Central memory CD8-positive, alpha-beta T cell (primary cell): ENCODE measurements at regions not wholly inside any gene's neighbourhood (a gene's known extent, or its start where the extent isn't known, plus 50 kb on each side); places are given as distances from the start of the nearest gene placed in this dataset.
"Not testable (repeated sequence)": the region's sequence is repeated elsewhere in the genome, so short reads cannot be mapped to it uniquely, and the experiment has no call there.

ENCODE experiments used
- ATAC-seq: fragments of 150-1000 bp; cut with Tn5 transposase; replicated peaks from 2 replicates; pipeline ENCODE4 v1.10.0; 2022; ENCODE audit warnings: mild to moderate bottlenecking, moderate FRiP score, moderate number of reproducible peaks; ENCODE audit not compliant: poor library complexity, severe bottlenecking; ENCODE audit errors: extremely low read depth
- DNase-seq, 2 donors: peaks; one replicate each; pipeline ENCODE4 v3.0.0; 2021; ENCODE audit warnings: low spot score in 2 of 2
- H3K27ac Mint-ChIP-seq: one replicate; pipeline ENCODE4 v1.8.0; 2022; ENCODE audit warnings: low read depth, mild to moderate bottlenecking, moderate library complexity, mixed read lengths
- H3K27me3 Mint-ChIP-seq: one replicate; pipeline ENCODE4 v1.8.0; 2022; ENCODE audit warnings: mixed read lengths
- H3K36me3 Mint-ChIP-seq: one replicate; pipeline ENCODE4 v1.8.0; 2022; ENCODE audit warnings: mild to moderate bottlenecking, moderate library complexity, mixed read lengths; ENCODE audit not compliant: insufficient read depth
- H3K4me1 Mint-ChIP-seq: one replicate; pipeline ENCODE4 v1.8.0; 2022; ENCODE audit warnings: mixed read lengths
- H3K4me3 Mint-ChIP-seq: one replicate; pipeline ENCODE4 v1.8.0; 2022; ENCODE audit warnings: mild to moderate bottlenecking, moderate library complexity, mixed read lengths
- H3K9me3 Mint-ChIP-seq: one replicate; pipeline ENCODE4 v1.8.0; 2022; ENCODE audit warnings: mixed read lengths

DNA sequence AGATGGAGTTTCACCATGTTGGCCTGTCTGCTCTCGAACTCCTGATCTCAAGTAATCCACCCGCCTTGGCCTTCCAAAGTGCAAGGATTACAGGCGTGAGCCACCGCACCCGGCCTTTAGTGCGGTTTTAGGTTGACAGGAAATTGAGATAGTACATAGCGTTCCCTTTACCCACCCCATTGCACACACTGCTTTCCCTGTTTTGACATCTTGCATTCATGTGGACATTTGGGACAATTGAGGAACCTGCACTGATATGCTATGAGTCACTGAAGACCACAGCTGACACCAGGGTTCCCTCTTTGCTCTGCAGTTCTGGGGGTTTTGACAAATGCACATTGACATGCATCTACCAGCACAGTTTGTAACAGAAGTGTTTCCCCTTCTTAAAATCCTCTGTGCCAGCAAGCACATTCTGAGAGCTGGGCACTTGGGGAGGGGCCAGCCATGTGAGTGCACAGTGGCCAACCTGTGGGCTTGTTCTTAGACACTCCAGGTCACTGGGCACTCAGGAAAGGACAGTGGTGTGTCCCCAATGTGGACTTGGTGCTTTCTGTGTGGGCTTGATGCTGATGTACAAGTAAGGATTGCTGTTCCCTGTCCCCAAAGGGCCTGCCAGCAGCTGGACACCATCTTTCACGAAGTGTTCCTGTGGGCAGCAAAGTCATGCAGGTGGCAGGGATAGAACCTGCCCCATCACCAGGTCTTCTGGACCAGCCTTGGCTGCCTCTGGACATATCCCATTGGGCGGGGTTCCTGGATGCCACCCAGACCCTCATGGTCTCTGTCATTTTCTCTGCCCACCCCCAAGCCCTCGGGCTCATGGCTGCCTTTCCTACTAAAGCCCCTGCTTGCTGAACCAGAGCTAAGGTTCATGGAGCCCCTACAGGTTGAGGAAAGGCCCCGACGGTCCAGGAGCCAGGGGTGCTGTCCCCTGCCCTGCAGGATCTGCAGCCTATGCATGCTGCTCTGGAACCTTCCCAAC is 579.8 kb downstream of the GLRX3 start:
- no peak for ATAC-seq
- DNase-seq, result no peak
- H3K36me3 Mint-ChIP-seq, result no peaks in the 10 kb centered on the region
- H3K27ac Mint-ChIP-seq, result no peak overlapping the region
- no peaks in the 10 kb centered on the region for H3K4me1 Mint-ChIP-seq
- no peak overlapping the region for H3K4me3 Mint-ChIP-seq
- peaks cover 9% of the 10 kb centered on the region for H3K9me3 Mint-ChIP-seq
- H3K27me3 Mint-ChIP-seq, result no peaks in the 10 kb centered on the region

DNA sequence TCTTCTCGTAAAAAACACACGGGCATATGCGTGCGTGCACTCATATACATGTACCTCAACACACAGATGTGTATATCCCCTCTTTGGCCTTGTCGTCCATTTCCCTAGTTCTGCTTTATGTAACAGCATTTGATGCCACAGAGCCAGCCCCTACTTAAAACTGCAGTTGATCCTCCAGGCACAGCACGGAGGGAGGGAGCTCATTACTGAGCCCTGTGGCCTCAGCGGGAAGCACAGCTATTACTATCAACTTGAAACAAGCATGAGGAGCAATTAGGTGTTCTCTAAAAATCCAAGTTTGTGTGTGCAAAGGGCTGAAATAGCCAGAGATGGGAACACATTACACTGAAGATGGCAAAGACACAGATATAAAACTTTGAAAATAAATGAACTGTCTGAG is 580.9 kb downstream of the GLRX3 start:
- no peaks in the 10 kb centered on the region for H3K4me1 Mint-ChIP-seq
- DNase-seq (no peak), ATAC-seq (no peak)

DNA sequence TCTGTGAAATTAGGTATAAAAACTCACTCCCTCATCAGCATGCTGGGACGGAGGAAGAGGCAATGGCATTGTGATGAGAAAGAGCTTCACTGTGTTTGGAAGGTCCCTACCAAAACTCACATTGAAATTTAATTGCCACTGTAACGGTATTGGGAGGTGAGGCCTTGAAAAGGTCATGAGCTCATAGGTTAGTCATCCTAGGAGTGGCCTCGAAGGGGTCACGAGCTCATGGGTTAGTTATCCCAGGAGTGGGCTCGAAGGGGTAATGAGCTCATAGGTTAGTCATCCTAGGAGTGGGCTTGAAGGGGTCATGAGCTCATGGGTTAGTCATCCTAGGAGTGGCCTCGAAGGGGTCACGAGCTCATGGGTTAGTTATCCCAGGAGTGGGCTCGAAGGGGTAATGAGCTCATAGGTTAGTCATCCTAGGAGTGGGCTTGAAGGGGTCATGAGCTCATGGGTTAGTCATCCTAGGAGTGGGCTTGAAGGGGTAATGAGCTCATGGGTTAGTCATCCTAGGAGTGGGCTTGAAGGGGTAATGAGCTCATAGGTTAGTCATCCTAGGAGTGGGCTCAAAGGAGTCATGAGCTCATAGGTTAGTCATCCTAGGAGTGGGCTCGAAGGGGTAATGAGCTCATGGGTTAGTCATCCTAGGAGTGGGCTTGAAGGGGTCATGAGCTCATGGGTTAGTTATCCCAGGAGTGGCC is 582.7 kb downstream of the GLRX3 start:
- not testable (repeated sequence) for H3K36me3 Mint-ChIP-seq, H3K4me1 Mint-ChIP-seq, DNase-seq, H3K27me3 Mint-ChIP-seq, H3K27ac Mint-ChIP-seq, H3K4me3 Mint-ChIP-seq, H3K9me3 Mint-ChIP-seq, ATAC-seq

More for the DNA sequence above, 580.9 kb downstream of the GLRX3 start:
- Mint-ChIP-seq H3K36me3 (no peaks in the 10 kb centered on the region), H3K27ac (no peak overlapping the region), H3K4me3 (no peak overlapping the region), H3K27me3 (no peaks in the 10 kb centered on the region), H3K9me3 (peaks cover 9% of the 10 kb centered on the region)

DNA sequence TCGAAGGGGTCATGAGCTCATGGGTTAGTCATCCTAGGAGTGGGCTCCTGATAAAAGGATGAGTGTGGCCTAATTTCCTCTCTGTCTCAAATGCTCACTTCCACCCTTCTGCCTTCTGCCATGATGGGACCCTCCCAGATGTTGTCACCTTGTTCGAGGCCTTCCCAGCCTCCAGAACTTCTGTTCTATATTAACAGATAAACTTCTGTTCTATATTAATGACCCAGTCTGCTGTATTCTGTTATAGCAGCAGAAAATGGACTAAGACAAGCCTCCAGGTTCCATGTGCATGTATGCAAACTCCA is 583.2 kb downstream of the GLRX3 start:
- no peaks in the 10 kb centered on the region for H3K36me3 Mint-ChIP-seq
- H3K27ac Mint-ChIP-seq, result no peak overlapping the region
- no peak overlapping the region for H3K4me3 Mint-ChIP-seq
- no peaks in the 10 kb centered on the region for H3K4me1 Mint-ChIP-seq
- no peaks in the 10 kb centered on the region for H3K9me3 Mint-ChIP-seq
- ATAC-seq (no peak), DNase-seq (no peak)
- no peaks in the 10 kb centered on the region for H3K27me3 Mint-ChIP-seq

DNA sequence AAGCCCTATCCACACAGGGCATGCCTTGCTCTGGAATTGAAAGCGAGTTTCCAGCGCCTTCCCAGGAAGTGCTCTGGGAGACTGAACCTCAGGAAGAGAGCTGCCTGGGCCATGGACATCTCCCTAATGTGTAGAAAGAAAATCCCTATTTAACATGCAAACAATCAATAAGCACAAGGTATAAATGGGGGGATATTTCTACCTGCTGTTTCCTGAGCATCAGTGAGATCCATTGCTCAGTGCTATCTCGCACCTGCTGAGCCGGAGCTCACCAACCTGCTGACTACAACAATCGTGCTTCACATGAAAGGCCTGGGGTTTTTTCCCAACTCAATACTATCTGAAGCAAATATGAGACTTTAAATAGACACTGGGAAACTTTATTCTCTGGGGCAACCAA is 584.0 kb downstream of the GLRX3 start:
- DNase-seq (no peak), ATAC-seq (no peak)
- Mint-ChIP-seq H3K27ac (no peak overlapping the region), H3K4me3 (no peak overlapping the region), H3K27me3 (no peaks in the 10 kb centered on the region), H3K9me3 (no peaks in the 10 kb centered on the region), H3K4me1 (no peaks in the 10 kb centered on the region), H3K36me3 (no peaks in the 10 kb centered on the region)

DNA sequence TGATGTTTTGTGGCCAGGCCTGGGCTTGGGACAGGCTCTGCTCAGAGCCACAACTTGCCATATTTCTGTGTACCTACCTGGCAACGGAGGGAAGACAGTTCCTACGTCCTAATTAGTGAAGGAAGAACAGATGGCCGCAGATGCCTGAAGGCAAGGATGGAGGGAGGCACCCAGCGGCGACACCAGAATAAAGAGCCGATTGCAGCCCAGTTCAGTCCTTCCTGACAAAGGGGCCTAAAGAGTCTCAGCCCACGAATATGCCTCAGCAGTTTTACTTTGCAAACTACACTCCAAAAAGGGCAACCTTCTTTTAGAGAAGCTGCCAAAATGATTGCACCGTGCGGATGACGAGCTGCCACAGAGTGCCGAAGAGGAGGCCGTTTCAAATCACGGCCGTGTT is 585.8 kb downstream of the GLRX3 start:
- H3K9me3 Mint-ChIP-seq, result no peaks in the 10 kb centered on the region
- DNase-seq, result no peak
- H3K4me1 Mint-ChIP-seq, result no peaks in the 10 kb centered on the region
- H3K4me3 Mint-ChIP-seq, result no peak overlapping the region
- no peak for ATAC-seq
- no peaks in the 10 kb centered on the region for H3K27me3 Mint-ChIP-seq
- H3K36me3 Mint-ChIP-seq, result no peaks in the 10 kb centered on the region
- no peak overlapping the region for H3K27ac Mint-ChIP-seq

DNA sequence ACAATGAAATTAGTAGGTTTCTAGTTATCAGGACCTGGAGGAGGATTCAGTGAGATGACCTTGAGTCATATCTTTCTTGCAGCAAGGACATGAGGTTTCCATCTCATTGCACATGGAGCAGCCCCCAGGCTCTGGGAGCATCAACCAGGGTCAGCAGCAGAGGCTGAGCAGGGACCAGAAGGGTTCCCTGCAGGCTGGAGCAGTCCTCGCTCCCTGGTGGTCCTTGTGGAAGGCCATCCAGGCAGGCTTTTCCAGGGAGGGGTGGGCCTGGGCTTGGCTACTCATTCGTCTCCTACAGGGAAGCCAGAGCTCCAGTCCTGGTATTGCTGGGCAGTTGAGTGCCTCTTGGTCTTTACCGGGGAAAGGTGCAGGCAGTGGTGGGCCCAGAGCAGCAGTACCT is 587.5 kb downstream of the GLRX3 start:
- Mint-ChIP-seq H3K27me3 (no peaks in the 10 kb centered on the region), H3K27ac (no peak overlapping the region), H3K4me1 (no peaks in the 10 kb centered on the region), H3K9me3 (no peaks in the 10 kb centered on the region), H3K4me3 (no peak overlapping the region), H3K36me3 (peaks cover 1% of the 10 kb centered on the region)
- DNase-seq, result no peak
- no peak for ATAC-seq

DNA sequence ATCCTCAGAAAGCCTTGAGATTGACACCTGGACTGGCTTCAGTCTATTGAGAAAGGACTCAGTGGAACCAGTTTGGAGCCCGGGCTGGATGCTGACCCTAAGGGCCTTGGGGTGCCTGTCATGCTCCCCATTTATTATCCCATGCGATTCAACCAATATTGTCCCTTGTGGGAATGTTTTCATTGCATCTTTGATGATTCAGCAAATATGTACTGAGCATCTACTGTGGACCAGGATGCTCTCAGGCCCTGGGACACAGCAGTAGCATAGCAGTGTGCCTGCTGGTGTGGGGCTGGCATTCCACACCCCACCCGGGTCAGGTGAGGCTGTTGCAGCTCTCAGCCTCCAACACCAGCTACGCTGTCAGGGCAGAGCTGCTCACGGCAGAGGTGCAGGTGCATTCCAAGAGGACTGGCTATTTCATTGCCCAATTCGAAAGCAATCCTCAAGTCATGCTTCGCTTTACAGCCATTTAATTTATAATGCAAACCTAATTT is 586.0 kb downstream of the TCERG1L start:
- Mint-ChIP-seq H3K27me3 (no peaks in the 10 kb centered on the region), H3K9me3 (peaks cover 5% of the 10 kb centered on the region), H3K36me3 (peaks cover 1% of the 10 kb centered on the region), H3K4me1 (no peaks in the 10 kb centered on the region), H3K27ac (no peak overlapping the region), H3K4me3 (no peak overlapping the region)
- ATAC-seq, result no peak
- DNase-seq, result no peak

DNA sequence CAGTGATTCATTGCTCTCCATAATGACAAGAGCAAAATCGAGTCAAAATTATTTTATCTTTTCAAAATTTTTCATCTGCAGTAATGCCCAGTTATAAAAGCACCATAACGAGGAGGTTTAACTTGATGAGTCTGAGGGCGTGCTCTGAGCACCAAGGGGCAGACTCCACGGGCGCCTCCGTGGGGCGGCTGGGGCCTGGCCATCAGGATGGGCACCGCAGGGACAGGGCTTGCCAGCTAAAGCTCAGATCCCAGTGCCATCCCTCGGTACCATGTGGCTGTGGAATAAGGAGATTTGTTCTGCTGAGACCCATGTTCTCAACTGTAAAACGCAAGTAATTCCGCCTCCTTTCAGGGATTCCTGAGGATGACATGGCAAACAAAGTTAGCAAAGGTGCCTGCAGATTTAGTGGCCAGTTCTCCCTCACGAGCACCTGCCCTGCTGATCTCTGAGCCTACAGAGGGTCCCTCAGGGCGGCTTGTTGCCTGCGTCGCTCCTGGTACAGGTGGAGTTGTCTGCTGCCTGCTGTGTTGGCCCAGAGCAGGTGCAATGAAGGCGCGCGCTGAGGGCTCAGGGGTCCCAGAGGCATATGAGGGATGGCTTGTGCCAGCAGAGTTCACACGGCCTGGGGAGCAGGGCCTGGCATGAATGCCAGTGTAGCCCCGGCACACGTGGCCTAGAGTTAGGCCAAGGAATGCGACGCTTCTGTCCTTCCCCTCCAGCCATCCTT is 584.4 kb downstream of the TCERG1L start:
- Mint-ChIP-seq H3K27ac (no peak overlapping the region), H3K27me3 (no peaks in the 10 kb centered on the region), H3K4me3 (no peak overlapping the region), H3K36me3 (peaks cover 1% of the 10 kb centered on the region), H3K4me1 (no peaks in the 10 kb centered on the region), H3K9me3 (peaks cover 5% of the 10 kb centered on the region)
- DNase-seq (no peak), ATAC-seq (no peak)

DNA sequence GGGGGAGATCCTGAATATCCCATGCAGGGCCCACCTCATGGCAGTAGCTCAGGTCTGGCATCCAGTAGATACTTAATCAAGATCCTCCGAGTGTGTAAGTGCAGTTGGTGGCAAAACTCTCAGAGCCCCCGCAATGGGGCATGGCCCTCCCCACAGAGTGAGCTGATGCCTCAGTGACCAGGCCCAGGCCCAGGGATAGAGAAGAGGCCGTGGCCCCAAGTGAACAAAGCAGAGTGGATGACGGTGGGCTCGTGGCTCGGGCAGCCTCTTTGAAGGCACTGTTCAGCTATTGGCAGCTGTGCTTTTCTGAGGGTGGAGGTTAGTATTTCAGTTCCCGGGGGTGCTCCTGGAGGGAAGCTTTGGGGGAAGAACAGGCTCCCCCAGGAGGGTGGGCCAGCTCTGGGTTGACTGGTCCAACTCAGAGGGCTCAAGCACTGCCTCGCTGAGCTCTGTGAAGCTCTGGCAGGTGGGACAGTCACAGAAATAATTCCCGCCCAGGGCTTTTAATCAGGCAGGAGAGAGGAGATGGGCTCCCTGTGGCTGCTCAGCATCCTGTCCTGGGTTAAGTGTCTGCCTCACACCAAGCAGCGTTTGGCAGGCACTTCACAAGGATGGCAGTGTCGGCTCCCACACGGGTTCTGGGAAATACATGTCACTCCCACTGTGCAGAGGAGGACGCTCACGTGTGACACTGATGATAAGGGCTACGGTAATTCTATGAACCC is 583.6 kb downstream of the TCERG1L start:
- Mint-ChIP-seq H3K27ac (no peak overlapping the region), H3K4me3 (no peak overlapping the region), H3K9me3 (peaks cover 5% of the 10 kb centered on the region), H3K27me3 (no peaks in the 10 kb centered on the region), H3K36me3 (peaks cover 1% of the 10 kb centered on the region), H3K4me1 (no peaks in the 10 kb centered on the region)
- ATAC-seq, result no peak
- no peak for DNase-seq

DNA sequence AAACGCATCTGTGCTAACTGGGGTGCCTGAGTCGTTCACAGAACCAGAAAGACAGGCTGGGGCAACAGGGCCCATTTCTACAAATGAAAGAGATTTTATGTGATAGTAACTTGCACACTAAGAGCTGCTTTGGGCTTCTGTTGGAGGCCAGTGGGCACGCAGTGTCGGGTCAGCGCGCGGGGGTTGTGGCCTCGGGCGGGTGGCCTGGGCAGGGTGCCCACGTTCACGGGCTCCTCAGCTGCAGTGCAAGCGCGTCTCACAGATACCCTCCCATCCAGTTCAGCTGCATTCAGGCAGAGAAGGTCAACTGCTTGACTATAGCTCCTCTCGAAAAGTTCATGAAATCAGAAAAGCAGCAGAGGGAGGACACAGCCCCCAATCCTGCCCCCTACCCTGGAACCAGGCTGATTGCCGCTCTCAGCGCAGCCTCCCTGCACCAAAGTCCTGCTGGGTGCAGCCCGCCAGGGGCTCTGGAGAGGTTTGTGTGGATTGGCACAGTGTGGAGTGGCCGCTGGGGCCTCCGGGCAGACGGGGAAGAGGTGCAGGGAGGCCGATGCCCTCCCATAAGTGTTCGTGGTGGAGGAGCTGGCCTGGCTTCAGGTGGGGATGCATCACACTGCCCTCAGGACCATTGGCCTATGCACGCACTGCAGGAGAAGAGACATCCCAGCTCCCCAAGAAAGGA is 582.8 kb downstream of the TCERG1L start:
- Mint-ChIP-seq H3K27me3 (no peaks in the 10 kb centered on the region), H3K27ac (no peak overlapping the region), H3K9me3 (peaks cover 5% of the 10 kb centered on the region), H3K4me1 (no peaks in the 10 kb centered on the region), H3K36me3 (peaks cover 1% of the 10 kb centered on the region), H3K4me3 (no peak overlapping the region)
- DNase-seq, result no peak
- no peak for ATAC-seq

DNA sequence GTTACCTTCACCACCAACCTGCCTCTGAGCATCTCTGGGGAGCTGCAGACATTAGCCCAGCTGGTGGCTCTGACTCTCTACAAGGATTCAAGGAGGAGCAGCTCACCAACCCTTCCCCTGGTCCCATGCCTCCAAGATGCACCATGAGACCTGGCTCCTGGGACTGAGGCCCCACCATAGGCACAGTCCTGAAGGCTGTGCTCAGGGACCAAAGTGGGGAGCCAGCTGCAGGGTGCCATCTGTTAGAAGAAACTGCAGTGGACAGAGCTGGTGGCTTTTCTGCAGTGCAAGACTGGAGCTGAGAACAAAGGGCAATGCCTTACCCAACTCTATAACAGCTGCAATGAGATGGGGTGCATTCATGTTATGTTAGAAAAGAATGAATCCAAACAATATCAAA is 581.6 kb downstream of the TCERG1L start:
- ATAC-seq (no peak), DNase-seq (no peak)
- Mint-ChIP-seq H3K27ac (no peak overlapping the region), H3K36me3 (peaks cover 1% of the 10 kb centered on the region), H3K9me3 (peaks cover 14% of the 10 kb centered on the region), H3K27me3 (no peaks in the 10 kb centered on the region), H3K4me1 (no peaks in the 10 kb centered on the region), H3K4me3 (no peak overlapping the region)
